ENCODE measurements at regions not wholly inside any gene's neighbourhood (a gene's known extent, or its start where the extent isn't known, plus 50 kb on each side); places are given as distances from the start of the nearest gene placed in this dataset.
"Not testable (repeated sequence)": the region's sequence is repeated elsewhere in the genome, so short reads cannot be mapped to it uniquely, and the experiment has no call there.

DNA sequence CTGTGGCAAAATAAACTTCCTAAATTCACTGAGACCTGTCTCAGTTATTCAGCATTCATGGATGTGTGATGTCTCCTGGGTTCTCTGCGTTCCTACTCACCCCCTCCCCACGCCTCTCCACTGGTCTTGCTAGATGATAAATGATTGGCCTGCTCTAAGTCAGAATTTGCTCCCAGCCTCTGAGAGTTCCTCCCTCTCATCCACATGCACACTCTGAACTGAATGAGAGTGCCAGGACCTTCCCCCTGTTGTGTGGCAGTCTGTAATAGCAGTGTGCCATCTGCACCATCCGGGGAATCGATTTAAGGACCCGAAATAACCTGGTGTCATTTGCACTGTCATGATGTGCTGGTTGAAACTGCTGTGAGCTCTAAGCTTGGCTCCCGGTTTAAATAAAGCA lies 135.8 kb upstream of the AFDN start:
- DNase-seq = no peak

DNA sequence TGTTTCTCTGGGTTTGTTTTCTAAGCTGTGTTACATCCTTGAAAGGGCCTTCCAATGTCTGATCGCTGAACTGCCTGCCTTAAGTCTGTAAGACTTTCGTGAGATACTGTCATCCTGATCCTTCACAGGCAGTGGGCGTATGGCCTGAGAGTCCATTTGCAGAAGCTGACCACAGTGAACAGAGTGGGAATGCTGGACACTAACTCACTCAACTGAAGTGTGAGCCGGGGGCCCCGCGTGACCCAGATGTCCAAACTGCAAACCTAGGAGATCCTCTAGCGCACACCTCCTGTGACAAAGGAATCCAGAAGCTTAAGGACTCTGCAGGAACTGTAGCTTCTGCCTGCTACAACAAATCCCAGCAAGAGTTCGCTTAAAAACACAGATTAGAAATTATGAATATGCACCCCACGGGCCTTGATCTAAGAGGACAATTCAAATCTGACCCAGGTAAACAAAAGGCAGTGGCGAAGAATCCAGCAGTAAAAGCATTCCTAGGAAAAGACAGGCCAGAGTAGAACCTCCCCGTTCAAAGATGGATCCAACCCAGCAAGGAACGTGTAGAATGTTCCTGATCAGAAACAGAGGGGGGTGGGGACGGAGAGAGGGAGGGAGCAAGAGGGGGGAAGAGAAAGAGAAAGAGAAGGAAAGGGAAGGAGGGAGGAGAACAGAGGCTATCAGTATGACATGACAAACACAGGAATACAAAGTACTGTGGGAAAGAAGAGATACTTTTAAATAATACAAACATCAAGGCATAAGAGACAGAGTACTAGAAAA lies 135.0 kb upstream of the AFDN start:
- DNase-seq = no peak

DNA sequence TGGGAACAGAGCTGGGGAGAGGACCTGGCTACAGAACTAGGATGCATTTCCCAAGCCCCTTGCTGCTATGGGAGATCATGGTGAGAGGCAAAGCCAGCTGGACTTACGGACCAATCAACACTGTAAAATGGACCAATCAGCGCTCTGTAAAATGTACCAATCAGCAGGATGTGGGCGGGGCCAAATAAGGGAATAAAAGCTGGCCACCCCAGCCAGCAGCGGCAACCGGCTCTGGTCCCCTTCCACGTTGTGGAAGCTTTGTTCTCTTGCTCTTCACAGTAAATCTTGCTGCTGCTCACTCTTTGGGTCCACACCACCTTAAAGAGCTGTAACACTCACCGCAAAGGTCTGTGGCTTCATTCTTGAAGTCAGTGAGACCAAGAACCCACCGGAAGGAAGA lies 133.2 kb upstream of the AFDN start:
- DNase-seq = not testable (repeated sequence)

DNA sequence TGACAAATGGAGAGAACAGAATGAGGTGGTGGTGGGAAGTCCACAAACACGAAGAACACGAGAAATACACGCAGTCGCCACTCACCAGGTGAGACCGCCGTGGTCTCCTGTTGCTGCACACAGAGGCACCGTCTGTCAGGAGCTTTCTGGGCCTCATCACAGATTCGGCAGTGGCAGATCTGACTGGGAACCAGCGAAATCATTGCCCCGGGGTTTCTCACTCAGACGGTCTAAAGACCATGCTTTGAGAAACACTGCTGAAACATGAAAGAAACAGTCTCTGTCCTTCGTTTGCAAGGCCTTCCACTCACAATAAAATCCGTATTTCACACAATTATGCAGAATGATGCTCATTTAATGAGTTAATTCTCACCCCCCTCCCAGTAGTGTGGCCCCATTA lies 130.9 kb upstream of the AFDN start:
- no peak for DNase-seq

DNA sequence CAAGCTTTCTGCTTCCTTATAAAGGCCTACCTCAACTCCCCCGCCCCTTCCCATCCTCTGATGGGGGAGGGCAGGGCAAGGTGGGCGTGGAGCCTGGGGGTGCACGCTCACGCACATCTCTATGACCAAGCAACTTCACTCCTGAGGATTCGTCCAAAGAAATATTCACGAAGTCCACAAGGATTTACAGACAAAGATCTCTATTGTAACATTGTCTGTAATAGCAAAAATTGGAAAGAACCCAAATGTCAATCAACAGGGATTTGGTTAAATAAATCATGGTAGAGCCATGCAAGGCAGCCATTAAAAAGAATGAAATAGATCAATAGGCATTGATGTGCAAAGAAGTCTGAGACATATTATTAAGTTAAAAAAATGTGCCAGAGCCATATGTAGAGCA lies 130.4 kb upstream of the AFDN start:
- no peak for DNase-seq

DNA sequence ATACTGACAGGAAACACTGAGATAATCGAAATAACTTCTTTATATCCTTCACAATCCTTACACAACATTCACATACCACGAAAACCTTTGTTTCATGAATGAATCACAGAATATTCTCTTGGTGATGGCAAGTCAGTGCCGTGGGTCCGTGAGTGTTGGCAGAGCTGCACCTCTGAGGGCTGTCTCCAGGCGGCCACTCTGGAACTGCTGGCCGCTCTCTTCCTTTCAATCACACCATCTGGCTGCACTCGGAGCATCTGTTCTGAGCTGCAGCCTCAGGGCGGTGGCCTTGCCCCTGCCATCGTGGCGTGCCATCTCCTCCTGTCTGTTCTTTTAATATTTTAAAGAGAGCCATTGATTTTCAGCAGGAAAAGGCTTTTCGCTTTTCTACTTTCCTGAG lies 129.4 kb upstream of the AFDN start:
- DNase-seq = no peak

DNA sequence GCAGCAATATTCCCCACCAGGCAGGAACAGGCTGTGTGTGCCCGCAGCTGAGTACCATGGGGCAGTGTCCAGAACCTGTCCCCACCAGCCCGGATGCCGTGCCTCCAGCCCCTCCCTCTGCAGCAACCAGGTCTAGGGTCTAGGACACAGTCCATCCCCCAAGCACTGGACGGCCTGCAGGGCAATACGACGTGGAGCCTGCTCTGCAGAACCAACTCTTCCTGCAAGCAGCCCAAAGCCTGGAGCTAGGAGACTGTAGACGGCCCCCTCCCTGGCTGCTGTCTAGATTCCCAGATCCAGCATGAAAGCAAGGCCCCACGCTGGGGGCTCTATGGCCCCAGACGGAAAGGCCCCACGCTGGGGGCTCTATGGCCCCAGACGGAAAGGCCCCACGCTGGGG lies 128.2 kb upstream of the AFDN start:
- no peak for DNase-seq

DNA sequence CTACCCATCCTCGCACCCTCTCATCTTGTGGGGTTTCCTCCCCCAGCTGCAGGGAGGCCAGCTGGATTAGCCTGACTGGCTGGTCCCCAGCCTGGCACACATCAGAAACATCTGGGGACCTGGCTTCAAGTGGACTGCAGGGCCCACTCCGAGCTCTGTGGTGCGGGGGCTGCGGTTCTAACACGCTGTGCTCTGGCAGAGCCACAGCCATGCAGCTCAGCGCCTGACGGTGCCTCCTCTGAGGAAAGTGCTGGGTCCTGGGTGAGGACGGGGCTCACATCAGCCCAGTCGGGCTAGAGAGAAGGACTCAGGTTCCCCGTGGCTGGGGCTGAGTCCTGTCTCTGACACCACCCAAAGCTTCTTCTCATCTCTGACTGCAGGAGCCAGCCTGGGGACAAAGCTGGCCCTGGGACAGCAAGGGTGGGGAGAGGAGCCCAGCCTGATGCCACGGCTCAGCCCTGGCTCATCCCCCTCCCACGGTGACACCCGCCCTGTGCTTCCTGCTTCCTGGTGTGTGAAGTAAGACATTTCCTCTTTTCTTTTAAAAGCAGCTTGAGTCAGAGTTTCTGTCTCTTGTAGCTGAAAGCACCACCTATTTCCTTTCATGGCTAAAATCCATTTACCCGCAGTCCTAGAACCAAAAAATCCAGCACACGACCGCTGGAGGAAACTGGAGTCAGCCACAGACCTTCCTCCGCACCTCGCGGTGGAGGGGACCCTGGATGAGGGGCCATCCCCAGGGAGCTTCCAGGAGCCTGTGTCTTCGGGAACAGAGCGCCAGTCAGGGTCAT lies 127.4 kb upstream of the AFDN start:
- peak; percentile 54 for DNase-seq

DNA sequence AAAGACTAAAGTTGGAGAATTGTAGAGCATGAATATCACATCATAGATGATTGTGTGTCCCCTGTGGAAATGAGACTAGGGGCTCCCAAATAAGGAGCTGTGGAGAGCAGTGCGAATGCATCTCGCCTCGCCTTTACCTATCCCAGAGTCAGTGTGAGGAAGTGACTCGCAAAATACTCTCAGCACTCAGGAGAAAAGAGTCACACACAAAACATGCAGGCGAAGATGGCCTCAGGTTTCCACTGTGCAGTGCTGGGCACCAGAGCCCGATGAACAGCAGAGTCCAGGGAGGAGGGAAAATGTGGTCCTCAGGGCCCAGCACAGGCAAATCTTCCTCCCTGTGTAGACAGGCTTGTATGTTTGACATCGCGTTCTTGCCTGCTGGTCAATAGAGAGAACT lies 126.5 kb upstream of the AFDN start:
- DNase-seq = no peak

DNA sequence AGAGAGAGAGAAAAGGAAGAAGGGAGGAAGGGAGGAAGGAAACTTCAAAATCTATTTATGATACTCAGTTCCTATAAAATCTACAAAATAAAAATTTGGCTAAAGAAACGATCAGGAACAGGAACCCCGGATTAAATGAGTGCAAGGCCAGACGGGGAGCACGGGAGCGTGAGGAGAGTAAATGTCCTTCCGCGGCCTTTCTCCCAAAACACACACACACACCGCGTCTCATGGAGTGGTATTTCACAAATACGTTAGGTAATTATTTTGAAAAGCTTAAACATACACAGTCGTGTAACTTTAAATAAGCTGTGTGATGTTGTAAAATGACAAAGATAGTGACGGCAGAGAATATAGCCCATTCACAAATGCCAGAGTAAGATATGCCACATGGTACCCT lies 125.7 kb upstream of the AFDN start:
- no peak for DNase-seq

DNA sequence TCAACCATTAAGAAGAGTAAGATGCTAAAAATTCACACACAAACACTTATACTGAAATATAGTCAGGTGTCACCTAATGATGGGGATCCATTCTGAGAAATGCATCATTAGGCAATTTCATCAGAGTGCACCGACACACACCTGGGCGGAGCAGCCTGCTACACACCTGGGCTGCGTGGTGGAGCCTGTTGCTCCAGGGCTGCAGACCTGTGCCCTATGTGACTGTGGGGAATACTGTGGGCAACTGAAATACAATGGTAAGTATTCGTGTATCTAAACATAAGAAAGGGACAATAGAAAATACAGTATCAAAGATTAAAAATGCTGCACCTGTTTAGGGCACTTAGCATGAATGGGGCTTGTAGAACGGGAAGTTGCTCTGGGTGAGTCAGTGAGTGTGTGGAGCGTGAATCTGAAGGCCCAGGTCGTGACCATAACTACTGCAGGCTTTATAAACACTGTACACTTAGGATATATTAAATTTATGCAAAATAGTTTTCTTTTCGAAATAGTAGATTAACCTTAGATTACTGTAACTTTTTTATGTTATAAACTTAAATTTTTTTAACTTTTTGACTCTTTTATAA lies 124.4 kb upstream of the AFDN start:
- no peak for DNase-seq

DNA sequence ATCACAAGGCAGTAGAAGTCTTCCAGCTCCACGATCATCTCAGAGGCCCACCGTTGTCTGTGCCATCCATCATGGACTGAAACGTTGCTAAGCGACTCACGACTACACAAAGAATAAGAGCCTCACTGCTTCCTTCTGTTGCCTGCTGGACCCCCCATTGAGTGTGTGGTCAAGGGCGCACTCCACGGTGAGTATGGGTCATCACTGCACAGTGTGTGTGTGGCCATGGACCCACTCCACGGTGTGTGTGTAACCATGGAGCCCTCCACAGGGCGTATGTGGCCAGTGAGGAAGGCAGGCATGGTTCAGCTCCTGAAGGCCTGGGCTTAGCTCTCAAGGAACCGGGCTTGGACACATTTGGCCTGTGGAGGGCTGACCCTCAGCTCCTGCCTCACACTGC lies 123.4 kb upstream of the AFDN start:
- no peak for DNase-seq

DNA sequence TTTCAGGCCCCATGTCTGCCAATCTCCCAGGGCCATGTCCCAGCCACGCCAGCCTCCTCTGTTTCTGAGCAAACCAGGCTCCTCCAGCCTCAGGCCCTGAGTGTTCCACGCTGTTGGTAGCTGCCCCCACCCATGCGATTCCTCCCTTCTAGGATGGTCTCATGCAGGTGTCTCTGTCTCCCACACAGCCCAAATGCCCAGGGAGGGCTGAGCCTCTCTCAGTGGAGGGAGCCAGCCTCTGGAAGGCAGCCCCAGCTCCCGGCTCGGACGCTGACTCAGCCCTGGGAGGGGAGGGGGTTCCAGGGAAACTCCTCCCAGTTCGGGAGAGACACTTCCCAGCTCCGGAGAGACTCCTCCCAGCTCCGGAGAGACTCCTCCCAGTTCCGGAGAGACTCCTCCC lies 122.9 kb upstream of the AFDN start:
- no peak for DNase-seq

DNA sequence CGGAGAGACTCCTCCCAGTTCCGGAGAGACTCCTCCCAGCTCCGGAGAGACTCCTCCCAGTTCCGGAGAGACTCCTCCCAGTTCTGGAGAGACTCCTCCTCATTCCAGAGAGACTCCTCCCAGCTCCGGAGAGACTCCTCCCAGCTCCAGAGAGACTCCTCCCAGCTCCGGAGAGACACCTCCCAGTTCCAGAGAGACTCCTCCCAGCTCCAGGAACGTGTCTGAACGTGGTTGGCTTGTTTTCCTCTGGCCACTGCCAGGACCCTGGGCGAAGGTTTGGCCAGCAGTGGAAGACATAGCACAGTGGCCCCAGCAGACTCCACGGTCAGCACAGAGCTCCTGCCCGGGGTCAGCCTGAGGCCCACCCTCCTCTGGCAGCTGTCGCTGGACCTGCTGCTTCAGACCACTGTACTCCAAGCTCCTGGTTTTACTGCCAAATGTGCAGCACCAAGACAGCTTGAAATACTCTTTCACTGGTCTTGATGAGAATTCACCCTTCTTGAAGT lies 122.3 kb upstream of the AFDN start:
- DNase-seq = no peak

DNA sequence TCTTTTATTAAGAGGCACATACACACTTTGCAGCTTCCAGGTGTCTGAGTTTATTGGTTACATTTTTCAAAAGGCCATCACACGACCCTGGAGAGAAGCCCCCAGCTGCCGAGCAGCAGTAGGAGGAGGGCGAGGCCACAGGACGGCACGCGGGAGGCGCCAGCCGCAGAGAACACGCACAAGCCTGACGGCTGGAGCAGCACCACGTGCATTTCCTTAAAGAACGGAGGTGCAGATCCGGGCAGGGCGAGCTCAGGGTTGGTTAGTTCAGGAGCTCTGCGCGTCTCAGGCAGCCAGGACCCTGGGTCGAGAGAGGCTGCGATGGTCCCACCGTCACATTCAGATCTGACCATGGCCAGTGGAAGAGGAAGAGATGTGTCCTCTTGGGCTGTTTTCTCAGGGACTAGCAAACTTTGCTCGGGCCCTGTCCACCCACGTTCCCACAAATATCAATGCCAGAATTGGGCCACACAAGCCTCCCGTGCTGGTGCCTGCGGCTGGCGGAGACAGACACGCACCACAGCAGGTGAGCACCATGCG lies 121.4 kb upstream of the AFDN start:
- DNase-seq = no peak

DNA sequence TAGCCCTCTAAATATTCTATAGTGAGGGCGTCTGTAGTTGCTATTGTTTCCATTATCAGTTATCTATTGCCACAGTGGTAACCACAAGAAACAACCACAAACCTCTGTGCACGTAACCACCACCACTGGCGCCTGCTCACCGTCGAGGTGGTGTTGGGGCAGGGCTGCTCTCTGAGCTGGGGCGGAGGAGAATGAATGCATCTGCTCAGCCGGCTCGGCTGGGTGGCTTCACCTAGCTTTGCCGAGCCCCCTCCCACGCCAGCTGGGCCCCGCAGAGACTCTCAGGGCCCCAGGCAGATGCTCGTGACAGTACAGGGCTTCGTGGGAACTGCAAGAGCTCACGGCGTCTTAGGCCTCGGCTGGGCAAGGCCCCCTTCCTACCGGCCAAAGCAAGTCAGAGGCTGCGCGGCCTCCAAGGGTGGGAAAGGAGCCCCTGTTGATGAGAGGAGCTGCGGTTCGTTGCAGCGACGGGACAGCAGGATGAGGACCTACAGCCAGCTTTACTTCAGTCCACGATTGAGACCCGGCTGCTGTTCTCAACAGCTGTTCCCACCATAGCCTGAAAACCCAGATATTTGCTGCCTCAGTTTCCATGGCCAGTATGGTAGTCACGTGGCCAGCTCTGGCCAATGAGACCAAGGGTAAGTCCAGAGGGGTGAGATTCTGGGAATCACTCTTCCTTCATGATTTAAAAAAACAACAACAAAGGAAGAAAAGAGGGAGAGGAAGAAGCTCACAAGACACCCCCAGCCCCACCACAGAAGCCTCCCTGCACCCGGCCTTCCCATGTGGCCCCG lies 120.2 kb upstream of the AFDN start:
- DNase-seq = peak; percentile 61

DNA sequence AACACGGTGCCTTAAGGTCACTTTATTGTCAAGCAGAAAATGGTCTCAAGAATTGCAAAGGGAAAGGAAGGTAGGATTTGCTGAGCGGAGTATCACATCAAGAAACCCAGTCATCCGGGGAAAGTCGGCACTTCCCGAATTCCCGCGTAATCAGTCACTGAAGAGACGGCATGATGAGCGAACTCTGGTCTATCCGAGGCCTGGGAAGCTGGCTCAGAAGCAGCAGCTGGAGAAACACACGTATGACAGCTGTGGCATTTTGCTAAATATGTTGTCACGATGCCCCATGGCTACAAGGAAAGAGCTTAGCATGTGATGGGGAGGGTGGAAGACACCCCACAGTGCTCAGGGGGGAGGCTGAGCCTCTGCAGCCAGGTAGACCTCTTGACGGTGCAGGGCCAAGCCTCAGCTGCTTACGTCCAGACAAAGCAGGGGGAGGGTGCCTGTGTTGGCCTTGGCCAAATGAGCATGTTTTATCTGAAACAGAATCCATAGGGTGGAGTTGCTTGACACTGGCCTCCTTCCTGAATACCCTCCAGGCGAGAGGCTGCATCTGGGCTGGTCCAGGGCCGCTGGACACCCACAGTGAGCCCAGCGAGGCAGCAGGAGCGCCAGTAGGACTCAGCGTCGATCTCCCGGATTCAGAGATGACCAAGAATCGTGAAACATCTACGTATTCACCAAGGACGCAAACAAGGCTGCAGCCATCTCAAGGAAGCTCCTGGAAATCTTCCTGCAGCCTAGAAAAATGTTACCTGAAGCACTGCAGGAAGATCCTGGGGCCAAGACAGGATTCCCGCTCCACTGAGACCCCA lies 118.8 kb upstream of the AFDN start:
- no peak for DNase-seq

DNA sequence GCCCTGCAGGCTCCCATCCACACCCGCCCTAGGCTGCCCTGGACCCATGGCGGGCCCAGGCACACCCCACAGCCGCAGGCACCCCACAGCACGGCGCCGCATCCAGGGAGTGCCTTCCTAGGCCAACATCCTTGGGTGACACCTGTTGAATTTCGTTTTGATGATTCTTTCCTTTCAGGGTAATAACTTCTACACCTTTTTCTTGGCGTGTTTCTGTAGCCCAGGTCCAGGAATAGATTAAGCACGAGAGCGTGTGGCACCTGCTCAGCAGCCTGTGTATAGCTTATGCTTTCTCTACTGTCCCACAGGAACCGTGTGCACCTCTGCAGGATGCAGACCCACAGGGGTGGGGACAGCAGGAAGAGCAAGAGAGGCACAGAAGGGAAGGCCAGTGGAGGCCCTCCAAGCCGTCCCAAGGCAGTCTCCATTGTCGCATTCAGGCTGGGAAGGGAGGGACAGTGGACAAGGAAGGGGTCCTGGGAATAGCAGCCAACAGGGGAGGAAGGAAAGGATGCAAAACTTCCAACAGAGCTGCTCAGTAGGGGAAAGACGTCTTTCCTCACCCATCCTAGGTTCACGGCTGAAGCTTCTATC lies 118.1 kb upstream of the AFDN start:
- DNase-seq = no peak

DNA sequence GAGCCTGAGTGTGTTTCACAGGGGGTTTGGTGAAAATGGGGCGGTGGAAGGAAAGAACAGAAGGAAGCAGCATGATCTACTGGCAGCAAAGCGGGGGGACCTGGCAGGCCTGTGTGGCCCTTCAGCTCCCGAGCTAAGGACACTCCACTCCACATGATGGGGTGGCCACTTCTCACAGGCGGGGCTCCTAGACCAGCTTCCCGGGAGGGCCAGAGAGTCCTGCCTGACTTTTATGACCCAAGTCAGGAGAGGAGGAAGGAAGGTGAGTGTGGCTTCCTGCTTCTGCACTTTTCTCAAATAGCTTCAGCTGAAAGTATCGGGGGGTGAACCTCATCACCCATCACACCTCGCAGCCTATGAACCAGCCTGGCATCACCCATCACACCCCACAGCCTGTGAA lies 117.5 kb upstream of the AFDN start:
- no peak for DNase-seq

DNA sequence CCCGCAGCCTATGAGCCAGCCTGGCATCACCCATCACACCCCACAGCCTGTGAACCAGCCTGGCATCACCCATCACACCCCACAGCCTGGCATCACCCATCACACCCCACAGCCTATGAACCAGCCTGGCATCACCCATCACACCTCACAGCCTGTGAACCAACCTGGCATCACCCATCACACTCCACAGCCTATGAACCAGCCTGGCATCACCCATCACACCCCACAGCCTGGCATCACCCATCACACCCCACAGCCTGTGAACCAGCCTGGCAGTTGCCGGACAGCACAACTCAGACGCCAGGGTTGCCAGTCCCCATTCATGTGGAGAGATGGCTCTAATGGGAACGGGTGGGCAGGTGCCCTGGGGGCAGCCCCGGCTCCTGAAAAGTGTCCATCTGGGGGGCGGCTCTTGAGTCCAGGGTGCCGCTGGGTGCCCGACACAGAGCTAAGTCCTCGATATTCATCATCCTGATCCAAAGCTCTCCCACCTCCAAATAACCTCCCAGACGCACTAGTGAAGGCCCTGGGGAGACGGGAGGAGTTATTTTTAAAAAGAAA lies 116.9 kb upstream of the AFDN start:
- DNase-seq = not testable (repeated sequence)

DNA sequence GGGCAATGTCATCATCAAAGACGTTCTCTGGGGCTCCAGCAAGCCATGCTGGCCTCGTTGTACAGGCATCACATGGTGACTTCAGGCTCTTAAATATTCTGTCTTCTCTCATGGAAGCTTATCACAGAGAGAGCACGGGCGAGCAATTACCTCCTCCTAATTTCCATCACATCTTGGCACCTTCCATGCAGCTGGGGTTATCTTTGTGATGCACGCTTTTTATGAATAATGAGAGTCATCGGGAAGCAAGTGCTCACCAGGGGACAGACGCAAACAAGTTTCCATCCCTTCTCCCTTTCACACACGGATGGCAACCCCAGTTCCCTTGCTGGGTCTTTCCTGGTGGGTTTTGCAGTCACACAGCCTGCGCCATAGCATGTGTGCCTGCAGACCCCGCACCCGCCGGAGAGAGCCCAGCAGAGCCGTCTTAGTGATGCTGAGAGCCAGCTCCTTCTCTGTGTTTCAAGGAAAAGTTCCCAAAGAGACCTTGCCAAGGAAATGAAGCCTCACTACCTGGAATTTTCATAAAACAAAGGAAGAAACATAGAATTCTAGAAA lies 116.3 kb upstream of the AFDN start:
- DNase-seq = no peak
